HG02973 (cell line): ENCODE measurements at regions not wholly inside any gene's neighbourhood (a gene's known extent, or its start where the extent isn't known, plus 50 kb on each side); places are given as distances from the start of the nearest gene placed in this dataset.

Experiments used
- ATAC-seq: cut with Tn5 transposase; IDR thresholded peaks from one replicate; pipeline ENCODE4 v1.9.1; 2021; ENCODE audit warnings: moderate library complexity; ENCODE audit not compliant: unreplicated experiment

- ATAC-seq: no peak
Measured at GRCh38 chr1:118739501-118739900, 248.6 kb downstream of the TBX15 start.

GRCh38 chr1:118736322-118736721, 251.8 kb downstream of the TBX15 start:
- no peak for ATAC-seq

- ATAC-seq: no peak
Measured at GRCh38 chr1:118717893-118718292, 270.2 kb downstream of the TBX15 start.

GRCh38 chr1:118716775-118717174, 271.4 kb downstream of the TBX15 start:
- no peak for ATAC-seq

- ATAC-seq: no peak
Measured at GRCh38 chr1:118711356-118711755, 276.8 kb downstream of the TBX15 start.

- ATAC-seq: no peak
Measured at GRCh38 chr1:118698911-118699310, 289.2 kb downstream of the TBX15 start.

GRCh38 chr1:118692143-118692542, 296.0 kb downstream of the TBX15 start:
- ATAC-seq: no peak

- no peak for ATAC-seq
Measured at GRCh38 chr1:118688891-118689290, 299.3 kb downstream of the TBX15 start.

- no peak for ATAC-seq
Measured at GRCh38 chr1:118661769-118662320, 326.3 kb downstream of the TBX15 start.

- ATAC-seq: no peak
Measured at GRCh38 chr1:118660769-118661168, 327.4 kb downstream of the TBX15 start.

GRCh38 chr1:118659646-118660045, 328.5 kb downstream of the TBX15 start:
- no peak for ATAC-seq

GRCh38 chr1:118650107-118650807, 337.9 kb downstream of the TBX15 start:
- no peak for ATAC-seq

GRCh38 chr1:118649369-118650106, 338.6 kb downstream of the TBX15 start:
- ATAC-seq: no peak

- ATAC-seq: no peak
Measured at GRCh38 chr1:118636004-118636403, 352.1 kb downstream of the TBX15 start.

GRCh38 chr1:118627435-118627834, 360.7 kb downstream of the TBX15 start:
- no peak for ATAC-seq

- no peak for ATAC-seq
Measured at GRCh38 chr1:118621839-118622238, 366.3 kb downstream of the TBX15 start.

- ATAC-seq: no peak
Measured at GRCh38 chr1:118618618-118619340, 369.4 kb downstream of the TBX15 start.

- ATAC-seq: no peak
Measured at GRCh38 chr1:118617916-118618315, 370.2 kb downstream of the TBX15 start.

- no peak for ATAC-seq
Measured at GRCh38 chr1:118615066-118615465, 373.1 kb downstream of the TBX15 start.

- ATAC-seq: no peak
Measured at GRCh38 chr1:118589238-118589846, 398.8 kb downstream of the TBX15 start.

- no peak for ATAC-seq
Measured at GRCh38 chr1:118588566-118588965, 399.6 kb downstream of the TBX15 start.
